ENCODE measurements at regions not wholly inside any gene's neighbourhood (a gene's known extent, or its start where the extent isn't known, plus 50 kb on each side); places are given as distances from the start of the nearest gene placed in this dataset.

DNA sequence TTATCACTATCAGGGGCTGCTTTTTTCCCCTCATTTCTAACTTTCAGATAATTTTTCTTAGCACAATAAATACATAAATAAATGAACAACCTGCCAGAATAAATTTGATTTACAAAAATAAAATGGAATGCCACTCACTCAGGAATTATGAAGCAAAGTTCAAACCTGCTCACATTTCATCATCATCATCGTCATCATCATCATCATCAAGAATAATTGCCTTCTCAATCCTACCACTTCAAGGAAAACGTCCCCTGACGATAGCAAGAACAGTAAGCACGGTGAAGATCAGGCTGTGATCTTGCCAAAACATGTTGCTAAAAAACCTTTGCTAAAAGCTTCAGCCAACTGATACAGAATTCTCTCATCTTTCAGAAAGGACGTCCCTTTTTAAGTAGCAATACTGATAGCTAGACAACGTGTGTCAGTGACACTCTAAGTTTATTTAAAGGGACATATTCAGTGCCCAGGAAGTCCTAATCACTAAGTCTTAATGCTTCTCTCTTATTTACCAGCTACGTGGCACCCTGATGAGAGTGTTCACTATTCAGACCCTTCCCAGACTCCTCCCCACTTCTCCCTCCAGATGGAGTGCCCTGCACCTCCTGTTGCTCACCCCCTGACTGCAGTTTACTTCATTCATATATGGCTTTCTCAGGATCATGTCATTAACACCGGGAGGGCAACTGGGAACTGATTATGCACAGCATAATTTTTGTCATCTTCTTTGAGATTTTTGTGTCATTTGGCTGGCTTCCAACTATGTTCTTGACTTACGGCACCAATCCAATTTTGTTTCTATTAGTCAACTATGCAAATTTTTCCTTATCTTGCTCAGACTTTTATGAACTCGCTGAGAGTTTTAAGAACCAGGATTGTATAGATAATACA is 200.1 kb upstream of the GUCY1A2 start:
- peak; percentile 4 for DNase-seq

DNA sequence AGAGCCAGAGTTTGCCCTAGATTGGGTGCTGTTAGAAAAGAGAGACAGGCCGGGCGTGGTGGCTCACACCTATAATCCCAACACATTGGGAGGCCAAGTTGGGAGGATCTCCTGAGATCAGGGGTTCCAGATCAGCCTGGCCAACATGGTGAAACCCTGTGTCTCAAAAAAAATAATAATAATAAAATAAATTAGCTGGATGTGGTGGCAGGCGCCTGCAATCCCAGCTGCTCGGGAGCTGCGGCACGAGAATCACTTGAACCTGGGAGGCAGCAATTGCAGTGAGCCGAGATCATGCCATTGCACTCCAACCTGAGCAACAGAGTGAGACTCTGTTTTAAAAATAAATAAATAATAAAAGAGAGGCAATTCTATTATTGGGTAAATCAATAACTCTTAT is 199.2 kb upstream of the GUCY1A2 start:
- no peak for DNase-seq

DNA sequence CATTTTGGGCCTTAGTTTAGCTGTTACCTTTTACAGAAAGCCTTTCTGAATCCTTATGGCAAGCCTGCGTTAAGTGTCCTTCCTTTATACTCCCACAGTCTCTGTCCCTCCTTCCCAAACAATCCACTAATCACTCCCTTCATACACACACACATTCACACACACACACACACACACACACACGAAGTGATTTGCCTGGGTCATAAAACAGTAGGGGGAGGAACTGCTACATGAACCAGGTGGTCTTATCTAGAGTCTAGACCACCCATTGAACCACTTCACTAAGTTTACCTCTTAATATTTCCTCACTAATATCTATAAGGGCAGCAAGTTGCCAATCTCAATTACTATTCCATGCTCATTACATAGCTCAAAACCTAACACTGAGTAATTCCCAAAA is 196.7 kb upstream of the GUCY1A2 start:
- DNase-seq, result no peak

DNA sequence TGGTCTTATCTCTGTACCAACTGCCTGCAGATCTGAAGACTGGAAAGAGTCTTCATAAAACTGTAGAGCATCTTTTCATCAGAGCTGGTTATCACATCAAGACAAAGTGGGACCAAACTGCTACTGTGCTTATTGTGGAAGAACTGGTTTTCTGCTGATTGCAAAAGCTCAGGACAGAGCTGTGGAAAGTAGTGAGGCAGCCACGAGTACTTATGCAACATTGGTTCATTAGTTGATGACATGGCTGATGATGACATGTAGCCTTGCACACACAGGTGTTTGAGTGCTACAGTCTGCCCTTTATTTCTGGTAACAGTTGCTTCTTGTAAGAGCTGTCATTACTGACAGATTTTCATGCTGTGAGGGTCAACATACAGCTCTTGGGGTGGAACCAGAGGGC is 185.4 kb upstream of the GUCY1A2 start:
- no peak for DNase-seq

DNA sequence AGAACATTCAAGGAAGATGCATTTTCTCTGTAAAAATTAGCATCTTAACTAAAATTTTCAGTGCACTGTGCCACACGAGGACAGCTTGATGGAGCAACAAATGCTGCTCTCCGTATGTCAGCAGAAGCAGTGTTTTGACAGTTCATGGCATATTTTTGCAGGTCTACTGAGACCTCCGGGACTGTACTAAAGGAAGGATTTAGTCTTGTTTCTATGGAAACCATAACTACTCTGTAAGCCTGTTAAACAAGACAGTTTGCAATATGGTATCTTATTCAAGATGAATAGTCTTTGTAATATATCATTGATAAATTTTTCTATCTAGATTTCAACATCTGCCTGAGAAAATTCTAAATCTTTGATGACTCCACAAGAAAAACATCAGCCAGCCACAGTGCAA is 184.0 kb upstream of the GUCY1A2 start:
- DNase-seq, result no peak

DNA sequence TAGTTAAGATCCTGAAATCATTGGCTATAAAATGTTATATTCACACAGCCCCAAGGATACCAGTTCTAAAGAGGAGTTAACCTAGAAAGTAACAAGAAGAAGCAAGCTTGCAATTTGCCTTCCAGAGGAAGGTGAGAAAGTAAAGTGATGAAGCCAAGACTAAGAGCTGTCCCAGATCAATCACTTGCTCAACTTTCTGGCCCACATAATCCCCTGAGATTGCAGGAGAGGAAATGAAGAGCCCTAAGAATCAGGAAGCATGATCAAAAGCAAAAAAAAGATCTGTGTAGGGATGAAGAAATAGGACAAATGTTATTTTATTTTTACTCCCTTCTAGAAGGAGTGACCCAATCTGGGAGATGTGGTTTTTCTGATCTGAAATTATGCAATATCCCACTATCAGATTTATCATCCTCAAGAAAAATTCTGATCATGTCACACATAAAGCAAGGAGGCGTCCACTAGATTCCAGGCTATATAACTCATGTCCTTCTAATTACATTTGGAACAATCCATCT is 180.3 kb upstream of the GUCY1A2 start:
- DNase-seq, result no peak

DNA sequence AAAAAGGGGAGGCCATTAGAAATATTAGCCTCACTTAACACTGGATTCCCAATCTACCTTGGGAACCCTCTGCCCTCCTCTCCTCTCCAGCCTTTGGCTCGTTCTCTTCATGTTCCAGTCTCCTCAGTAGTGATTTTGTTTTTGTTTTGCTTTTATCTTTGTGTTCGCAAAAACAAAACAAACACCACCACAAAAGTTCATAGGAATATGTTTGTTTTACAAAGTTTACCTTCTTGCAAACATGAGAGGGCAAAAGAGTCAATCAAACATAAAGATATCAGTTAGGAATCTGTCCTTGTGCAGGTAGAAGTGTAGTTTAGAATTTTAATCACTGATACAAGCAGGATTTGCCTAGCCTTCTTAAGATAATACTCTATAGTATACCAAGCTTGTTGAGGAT is 179.7 kb upstream of the GUCY1A2 start:
- no peak for DNase-seq

DNA sequence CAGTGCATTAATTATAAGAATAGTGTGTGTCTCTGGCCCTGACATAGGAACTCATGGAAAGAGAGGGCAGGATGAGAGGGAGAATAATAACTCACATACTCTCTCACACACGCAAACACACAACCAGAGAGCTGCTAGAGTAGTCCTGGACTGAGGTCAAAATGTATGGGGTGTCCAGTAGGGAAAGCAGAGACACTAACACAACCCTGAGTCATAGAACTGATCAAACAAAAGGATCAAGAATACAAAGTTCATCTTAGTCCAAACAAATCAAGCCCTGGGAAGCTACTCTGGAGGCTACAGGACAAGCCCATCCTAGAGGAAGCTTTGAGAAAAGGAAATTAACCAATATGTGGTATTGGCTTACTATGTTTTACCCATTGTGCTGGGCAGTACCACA is 178.5 kb upstream of the GUCY1A2 start:
- DNase-seq, result no peak

DNA sequence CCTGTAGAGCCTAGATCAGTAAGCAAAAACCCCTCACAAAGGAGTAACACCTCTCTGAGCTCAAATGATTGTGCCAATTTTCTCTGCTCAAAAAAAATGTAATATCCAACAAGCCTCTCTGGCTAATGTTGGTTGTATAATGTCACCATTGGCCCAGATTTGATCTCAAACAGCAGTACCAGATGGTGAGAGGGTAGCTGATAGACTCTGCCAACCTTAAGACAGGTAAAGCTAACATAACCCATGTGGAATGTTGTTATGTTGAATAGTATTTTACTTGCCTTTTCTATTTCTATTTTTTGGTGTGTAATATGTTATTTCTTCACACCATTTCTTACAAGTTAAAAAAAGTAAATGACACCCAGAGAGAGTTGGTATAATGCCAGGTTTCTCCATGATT is 166.7 kb upstream of the GUCY1A2 start:
- DNase-seq, result peak; percentile 20

DNA sequence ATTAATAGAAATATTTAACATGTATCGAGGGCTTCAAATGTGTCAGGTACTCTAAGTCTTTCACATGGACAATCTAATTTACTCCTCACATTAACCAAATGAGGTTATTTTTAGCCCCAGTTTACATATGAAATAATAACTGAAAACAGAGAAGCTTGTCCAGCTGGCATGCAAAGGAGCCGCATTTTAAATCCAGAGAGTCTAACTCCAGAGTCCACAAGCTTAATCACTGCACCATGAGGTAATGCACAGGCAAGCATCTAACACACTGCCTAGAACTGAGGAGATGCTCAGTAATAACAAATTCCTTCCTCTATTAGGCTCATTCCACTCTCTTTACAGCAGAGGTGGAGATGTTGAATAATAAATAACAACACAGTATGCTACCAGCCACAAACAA is 165.7 kb upstream of the GUCY1A2 start:
- no peak for DNase-seq

DNA sequence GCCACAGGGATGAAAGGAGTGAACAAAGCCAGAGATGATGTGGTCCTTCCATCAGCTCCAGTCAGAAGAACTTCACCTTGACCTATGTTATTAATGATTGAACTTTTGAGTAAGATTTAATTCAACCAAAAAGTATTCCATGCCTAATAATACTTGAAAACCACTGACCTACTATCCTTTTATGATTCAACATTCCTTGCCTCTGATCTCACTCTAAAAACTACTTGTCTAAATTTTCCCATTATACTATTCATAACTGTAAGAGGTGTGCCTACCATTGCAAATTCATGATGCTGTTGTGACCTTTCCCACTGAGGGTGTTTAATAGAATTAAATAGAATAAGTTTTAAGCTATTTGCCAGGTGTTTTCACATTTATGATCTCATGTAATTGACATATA is 164.7 kb upstream of the GUCY1A2 start:
- no peak for DNase-seq

DNA sequence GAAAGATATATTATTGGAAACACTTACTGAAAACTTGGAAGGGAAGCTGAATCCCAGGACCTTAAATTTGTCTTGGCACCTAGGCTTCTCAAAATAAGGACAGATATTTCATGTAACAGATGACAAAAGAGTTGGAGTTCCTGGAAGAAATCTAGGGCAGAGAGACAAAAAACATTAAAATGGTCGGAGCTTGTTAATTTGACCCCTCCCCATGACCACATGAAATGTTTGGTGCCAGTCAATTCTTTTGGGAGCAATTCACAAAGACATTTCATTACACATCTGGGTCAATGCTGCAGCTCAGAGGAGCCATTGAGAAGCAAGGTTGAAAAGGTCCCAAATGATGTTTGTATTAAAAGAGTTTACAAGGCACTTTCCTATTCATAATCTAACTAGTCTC is 162.0 kb upstream of the GUCY1A2 start:
- no peak for DNase-seq

DNA sequence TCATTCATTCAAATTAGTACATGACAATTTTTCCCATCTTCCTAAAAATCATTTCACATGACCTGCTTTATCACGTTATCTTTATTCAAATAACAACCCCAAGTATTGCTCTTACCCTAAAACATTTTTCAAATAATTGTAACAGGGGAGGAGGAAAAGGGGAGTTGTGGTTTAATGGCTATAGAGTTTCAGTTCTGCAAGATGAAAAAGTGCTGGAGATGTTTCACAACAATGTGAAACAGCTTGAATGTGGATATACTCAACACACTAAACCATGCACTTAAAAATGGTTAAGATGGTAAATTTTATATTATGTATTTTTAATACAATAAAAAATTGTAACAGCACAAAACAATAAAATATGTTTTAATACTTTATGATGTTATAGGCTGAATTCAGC is 161.6 kb upstream of the GUCY1A2 start:
- no peak for DNase-seq

DNA sequence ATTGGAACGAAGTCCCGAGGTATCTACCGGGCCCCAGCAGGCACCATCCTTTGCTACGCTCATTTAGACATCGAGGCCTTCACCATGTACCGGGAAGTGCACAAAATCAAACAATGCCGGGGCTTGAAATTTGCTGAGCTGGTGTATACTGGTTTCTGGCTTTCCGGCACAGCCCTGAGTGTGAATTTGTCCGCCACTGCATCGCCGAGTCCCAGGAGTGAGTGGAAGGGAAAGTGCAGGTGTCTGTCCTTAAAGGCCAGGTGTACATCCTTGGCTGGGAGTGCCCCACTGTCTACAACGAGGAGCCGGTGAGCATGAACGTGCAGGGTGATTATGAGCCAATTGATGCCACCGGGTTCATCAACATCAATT is 158.8 kb upstream of the GUCY1A2 start:
- DNase-seq, result no peak

DNA sequence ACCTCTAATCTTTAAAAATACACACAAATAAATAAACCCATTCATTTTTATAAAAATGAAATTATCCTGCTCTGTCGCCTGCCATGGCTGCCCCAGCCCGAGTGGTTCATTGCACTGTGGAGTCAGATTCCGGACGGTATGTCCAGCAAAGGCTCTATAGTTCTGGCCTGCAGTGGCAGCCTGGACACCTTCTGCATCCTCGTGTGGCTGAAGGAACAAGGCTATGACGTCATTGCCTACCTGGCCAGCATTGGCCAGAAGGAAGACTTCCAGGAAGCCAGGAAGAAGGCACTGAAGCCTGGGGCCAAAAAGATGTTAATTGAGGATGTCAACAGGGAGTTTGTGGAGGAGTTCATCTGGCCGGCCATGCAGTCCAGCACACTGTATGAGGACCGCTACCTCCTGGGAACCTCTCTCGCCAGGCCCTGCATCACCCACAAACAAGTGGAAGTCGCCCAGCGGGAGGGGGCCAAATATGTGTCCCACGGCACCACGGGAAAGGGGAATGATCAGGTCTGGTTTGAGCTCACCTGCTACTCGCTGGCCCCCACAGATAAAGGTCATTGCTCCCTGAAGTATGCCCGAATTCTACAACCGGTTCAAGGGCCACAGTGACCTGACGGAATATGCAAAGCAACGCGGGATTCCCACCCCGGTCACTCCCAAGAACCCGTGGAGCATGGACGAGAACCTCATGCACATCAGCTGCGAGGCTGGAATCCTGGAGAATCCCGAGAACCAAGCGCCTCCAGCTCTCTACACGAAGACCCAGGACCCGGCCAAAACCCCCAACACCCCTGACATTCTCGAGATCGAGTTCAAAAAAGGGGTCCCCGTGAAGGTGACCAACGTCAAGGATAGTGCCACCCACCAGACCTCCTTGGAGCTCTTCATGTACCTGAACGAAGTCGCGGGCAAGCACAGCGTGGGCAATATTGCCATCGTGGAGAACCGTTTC is 158.2 kb upstream of the GUCY1A2 start:
- no peak for DNase-seq

DNA sequence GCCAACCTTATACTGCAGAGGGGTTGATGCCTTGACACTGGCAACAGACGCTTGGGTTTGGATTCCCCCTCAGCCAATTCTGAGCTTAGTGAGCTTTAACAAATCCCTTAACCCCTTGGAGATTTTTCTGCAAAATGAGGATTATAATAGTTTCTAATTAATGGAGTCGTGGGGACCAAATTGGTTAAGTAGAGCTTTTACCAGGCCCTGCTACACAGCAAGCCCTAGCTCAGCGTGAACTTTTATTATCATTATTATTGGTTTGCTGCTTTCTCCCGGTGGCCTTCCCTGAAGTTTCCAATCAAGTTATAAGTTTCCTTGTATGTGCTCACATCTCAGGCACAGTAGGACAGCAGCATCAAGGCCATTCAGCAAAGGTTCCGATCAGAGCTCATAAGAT is 156.6 kb upstream of the GUCY1A2 start:
- DNase-seq, result no peak

DNA sequence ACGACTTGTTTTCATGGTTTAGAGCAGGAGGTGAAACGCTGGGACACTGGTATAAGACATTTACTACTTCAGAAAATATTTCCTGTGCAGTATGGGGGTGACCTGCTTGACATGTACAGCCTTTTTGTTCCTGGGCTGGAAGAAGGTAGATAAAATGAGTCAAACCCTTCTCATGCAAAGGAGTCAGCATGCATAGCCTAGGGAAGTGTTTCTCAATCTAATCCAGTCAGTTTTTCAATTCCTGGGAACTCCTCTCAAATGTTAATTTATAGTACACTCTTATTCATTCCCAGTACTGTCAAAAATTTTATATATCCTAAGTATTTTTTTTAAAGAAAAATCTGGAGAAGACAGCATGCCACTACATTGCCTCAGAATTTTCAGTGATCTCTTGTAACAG is 154.7 kb upstream of the GUCY1A2 start:
- no peak for DNase-seq

DNA sequence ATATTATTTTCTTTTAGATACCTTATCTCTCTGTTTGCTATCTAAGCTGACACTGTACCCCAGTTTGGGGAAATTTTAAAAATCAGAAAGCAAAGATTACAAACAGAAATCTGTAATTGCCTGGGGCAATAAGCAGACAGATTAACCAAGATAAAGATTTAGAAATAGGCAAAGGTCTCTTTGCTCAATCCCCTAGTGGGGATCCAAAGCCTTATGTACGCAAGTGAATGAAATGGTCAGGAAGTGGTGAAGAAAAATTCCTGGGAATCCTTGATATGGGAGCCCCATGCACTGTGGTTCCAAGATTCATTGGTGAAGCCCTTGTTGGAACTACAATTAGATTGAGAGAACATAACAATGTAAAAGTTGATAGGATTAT is 139.5 kb upstream of the GUCY1A2 start:
- DNase-seq, result no peak

DNA sequence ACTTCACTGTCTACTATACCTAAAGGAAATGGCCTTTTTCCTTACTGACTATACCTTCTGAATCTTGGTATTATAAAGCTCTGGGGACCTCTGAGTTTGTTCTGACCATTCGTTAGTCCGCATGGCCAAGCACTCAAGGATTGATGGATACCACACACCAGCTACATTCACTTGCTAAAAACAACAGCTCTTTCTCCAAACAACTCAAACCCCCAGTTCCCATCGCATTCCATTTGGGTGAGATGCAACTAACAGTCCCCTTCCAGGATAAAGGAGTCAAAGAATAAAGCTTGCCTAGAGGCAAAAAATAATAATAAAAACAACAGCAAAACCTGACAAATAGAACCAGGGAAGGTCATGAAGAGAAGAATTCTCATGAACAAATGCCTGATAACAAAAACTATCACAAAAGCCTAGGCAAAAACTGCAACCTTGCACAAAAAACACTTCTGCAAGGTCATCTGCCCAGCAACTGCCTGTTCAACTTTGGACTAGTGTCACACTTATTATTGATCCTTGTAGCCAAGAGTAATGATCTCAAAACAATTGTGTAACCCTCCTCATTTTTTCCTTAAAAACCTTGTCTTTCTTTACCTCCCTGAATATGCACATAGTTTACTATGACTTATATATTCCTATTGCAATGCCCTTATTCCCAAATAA is 139.0 kb upstream of the GUCY1A2 start:
- DNase-seq, result no peak

DNA sequence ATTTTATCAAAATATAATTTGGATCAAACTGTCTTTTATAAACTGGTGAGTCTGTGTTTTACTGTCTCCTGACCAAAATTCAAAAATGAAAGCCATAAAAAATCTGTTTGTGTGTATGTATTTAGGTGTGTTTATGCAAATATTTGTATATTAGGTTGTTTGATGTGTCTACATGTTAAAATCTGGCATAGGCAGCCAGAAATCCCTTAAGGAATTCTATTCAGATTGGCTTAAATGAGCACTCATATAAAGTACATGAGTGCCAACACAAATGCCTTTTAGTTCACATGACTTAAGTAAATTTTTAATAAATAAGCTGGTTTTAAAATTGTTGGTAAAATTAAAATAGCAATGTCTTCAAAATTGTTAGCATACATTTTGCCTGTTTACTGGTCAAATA is 133.3 kb upstream of the GUCY1A2 start:
- DNase-seq, result no peak

DNA sequence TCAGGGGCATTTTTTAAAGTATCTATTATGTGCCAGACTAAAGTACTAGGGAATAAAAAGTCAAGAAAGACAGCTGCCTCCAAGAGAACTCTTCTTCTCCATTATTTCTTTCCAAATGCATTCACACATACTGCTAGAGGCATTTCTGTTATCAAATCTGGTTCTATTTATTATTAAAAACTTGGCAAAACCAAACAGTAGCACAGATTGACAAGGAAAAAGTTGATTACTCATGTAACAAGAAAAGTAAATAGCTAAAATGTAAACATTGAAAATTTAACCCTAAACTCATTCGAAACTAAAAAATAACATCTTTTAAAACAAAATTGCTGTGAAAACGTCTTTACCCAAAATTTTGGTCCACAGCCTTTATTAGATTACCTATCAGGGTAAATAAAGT is 132.9 kb upstream of the GUCY1A2 start:
- DNase-seq, result no peak

DNA sequence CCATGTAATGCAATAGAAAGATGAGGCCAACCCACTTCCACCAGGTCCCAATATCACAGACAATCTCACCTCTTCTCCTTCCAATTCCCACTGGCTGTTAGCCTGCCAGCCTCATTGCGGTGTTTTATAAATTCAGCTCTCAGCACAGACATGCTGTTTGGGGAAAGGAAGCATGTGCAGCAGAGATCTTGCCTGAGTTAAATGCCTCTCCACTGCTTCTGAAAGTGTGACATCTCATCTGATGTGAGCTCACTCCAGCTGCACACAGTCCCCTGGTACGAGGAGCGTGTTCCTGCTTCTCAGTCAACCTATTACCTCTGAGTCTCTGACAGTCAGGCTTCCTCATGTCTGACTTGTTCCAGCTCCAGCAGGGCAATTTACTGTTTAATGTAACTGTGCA is 122.7 kb upstream of the GUCY1A2 start:
- no peak for DNase-seq

DNA sequence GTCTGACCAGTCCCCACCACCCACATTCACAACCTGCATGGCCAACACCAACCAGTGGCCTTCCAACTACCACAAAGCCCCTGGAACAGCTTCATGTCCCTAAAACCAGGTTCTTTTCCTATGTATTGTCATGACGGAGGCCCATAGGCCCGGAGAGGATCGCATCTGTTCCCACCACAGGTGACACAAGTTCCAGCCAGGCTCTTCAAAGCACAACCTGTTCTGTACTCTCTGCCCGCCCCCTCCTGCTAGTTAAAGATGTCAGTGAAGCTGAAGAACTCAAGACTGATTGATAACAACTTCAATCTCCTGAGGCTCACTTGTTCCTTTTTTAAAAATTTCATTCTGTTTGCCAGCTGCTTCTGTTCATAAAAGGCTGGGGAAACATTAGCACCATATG is 121.1 kb upstream of the GUCY1A2 start:
- DNase-seq, result peak; percentile 86
